HG02970 (cell line): ENCODE measurements at regions not wholly inside any gene's neighbourhood (a gene's known extent, or its start where the extent isn't known, plus 50 kb on each side); places are given as distances from the start of the nearest gene placed in this dataset.
"Not testable (repeated sequence)": the region's sequence is repeated elsewhere in the genome, so short reads cannot be mapped to it uniquely, and the experiment has no call there.

Experiments used
- ATAC-seq: cut with Tn5 transposase; IDR thresholded peaks from one replicate; pipeline ENCODE4 v1.9.1; 2021; ENCODE audit warnings: mild to moderate bottlenecking, moderate library complexity, moderate number of reproducible peaks; ENCODE audit not compliant: unreplicated experiment, low FRiP score

DNA sequence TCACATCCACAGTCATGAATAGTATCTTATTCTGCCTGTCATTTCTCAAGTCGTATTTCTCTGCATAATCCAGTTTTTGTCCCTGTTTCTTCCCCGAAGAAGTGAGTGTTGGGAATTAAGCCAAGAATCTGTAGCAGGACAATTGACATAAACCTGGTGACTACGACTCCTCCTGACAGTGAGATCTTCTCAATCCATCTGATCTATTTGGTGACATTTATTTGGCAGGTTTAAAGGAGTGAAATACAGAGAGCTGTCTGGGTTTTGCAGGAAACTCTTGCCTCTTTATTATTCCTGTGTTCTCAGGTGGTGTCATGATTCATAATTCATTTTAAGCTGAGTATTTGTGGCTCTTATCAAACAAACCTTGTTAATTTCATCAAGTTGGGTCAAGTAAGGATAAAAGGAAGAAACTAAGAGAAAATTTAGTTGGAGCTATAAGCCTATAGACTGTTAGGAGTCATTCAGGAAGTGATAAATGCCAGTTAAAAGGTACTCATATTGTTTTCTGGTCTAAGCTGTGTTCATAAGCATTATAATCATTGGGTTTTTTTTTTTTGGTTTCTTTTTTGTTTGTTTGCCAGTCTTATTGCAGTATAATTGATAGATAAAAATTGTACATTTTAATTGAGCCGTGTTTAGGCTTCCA lies 95.9 kb upstream of the PCSK1 start:
- no peak for ATAC-seq

DNA sequence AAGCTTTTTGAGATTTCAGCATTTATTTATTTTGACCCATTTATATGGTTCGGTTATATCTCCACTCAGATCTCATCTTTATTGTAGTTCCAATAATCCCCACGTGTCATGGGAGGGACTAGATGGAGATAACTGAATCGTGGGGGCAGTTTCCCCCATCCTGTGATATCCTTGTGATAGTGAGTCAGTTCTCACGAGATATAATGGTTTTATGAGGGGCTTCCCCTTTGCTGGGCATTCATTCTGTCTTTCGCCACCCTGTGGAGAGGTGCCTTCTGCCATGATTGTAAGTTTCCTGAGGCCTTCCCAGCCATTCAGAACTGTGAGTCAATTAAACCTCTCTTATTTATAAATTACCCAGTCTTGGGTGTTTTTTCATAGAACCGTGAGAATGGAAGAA lies 96.5 kb upstream of the PCSK1 start:
- ATAC-seq, result no peak

DNA sequence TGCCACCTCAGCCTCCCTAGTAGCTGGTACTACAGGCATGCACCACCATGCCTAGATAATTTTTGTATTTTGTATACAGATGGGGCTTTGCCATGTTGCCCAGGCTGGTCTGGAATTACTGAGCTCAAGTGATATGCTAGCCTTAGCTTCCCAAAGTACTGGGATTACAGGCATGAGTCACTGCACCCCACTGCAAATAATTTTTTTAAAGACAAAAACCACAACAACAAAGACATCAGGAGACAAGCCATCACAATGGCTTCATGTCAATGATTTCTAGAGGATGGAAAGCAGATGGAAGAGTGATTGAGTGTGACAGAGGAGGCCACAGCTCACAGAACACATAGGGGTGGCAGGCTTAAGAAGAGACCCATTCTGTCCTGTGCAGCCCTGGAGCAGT lies 97.9 kb upstream of the PCSK1 start:
- no peak for ATAC-seq

DNA sequence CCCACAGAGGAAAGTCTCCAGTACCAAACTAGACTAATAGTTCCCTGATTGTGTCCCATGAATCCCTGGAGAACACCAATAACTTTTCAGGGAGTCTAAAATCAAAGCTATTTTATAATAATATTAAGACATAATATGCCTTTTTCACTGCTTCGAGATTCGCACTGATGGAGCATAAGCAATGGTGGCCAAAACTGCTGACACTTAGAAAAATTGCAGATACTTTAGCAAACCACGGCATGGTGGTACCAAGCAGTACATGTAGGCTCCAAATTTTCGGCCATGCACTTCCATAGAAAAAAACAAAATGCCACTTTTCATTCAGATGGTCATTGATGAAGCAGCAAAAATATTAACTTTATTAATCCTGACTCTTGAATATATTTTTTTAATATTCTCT lies 100.3 kb upstream of the PCSK1 start:
- ATAC-seq, result no peak

DNA sequence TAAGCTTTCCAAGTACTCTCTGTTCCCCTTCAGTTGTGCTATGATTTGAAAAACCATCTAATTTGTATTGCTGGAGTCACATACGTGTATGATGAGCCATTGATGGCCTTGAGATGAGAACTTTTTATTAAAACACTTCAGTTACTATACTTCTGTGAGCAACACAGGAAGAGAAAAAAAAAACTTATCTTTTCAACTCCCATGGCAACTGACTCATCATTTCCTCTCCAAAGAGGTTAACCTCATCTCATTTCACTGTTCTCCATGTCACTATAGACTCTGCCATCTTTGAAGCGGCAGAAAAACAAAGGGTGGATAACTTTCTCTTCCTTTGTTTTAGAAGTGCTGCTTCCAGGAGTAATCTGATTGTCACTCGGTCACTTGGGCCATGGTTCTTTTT lies 104.3 kb upstream of the PCSK1 start:
- ATAC-seq, result no peak

DNA sequence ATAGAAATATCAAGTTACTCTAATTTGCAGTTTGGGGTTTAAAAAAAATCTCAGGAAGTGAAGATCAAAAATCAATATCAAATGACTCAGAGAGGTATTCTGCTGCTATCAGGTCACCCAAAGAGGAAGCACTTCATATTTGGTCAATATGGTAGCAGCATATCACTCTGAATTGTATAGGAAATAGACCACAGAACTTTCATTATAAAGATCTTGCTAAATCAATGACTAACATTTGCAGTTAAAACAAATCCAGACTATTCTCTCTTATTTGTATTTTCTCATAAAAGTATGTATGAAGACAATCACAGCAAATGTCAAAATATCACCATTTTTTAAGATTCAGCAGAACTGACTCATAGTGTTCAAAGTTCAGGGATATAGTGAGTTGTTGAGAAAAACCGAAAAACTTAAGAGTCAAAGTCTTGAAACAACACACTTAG lies 105.8 kb upstream of the PCSK1 start:
- ATAC-seq, result no peak

DNA sequence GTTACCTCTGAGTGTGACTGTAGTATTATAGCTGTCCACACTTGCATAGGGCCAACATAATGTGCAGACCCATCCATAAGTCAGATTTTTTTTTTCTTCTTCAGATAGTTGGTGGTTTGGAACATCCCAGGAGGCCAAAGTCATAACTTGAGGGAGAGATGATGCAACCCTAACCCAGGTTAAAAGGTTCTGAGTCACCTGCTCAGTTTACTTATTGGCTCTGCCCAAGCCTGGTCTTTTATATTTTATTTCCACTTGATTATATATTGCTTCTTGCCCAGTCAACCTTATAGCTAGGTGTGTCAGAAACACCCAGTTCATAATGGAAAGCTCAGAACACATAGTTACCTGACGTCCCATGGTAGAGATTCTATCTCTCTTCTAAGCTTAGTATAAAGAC lies 113.1 kb upstream of the PCSK1 start:
- no peak for ATAC-seq

DNA sequence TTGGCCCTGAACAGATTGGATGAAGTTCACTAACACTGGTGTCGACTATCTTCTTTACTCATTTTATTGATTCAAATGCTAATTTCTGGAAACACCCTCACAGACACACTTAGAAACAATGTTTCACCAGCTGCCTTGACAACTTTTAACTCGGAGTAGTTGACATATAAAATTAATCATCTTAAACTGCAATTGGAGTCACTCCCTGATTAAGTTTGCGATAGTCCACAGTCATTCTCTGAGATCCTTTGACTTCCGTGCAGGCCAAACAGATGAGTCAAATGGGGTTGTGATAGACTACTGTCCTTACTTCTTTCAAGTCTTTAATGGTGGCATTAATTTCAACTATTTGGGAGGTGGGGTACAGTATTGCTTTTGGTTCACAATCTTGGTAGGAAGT lies 114.4 kb upstream of the PCSK1 start:
- no peak for ATAC-seq

DNA sequence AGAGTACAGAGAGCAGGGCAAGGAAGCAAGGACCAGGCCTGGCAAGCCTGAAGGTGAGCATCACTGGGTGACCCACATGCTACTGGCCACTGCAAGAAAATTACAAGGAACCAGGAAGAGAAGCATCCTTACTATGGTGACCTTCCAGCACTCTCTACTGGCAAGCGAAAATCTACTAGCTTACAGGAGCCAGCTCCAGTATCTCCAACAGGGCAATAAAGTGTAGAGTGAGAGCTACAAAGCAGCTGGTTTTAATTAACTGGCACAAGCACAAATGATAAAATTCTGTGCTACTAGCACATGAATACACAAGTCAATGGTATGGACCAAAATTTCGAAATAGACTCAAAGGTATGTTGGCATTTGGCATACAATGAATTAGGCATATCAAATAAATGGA lies 113.3 kb upstream of the CAST start:
- ATAC-seq, result no peak

DNA sequence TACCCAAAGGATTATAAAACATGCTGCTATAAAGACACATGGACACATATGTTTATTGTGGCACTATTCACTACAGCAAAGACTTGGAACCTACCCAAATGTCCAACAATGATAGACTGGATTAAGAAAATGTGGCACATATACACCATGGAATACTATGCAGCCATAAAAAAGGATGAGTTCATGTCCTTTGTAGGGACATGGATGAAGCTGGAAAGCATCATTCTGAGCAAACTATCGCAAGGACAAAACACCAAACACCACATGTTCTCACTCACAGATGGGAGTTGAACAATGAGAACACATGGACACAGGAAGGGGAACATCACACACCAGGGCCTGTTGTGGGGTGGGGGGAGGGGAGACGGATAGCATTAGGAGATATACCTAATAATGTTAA lies 101.3 kb upstream of the CAST start:
- not testable (repeated sequence) for ATAC-seq

DNA sequence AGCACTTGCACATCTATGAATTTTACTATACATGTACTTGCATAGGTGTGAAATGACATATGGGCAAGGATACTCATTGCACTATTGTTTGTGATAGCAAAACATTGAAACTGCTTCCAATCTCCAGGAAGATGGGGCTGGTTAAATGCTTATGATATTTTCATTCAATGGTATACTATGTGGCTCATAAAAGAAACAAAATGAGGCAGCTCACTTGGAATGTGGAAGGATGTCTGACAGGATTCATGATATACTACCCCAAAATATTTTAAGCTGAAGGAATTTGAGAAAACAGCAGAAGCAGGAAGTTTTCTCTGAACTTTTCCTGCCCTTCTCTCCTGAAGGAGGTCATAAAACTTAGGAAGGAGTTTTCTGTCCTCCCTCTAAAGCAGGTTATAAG lies 99.6 kb upstream of the CAST start:
- no peak for ATAC-seq

DNA sequence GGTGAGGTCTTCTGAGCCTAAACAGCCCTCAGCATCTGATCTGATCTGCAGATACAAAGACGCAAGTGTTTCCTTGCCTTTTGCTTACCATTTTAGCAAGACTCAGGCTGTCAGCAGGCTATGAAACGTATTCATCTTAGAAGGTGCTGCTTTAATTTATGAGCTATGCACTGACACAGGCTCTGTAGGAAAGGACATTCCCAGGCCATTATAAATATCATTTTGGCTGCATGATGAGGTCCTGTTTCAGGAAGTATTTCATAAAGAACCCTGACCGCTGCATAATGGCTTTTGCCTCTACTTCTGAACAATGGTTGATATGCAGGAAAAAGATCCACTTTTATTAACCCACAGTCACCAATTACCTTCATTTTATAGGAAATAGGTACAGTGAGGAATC lies 98.4 kb upstream of the CAST start:
- ATAC-seq, result no peak

DNA sequence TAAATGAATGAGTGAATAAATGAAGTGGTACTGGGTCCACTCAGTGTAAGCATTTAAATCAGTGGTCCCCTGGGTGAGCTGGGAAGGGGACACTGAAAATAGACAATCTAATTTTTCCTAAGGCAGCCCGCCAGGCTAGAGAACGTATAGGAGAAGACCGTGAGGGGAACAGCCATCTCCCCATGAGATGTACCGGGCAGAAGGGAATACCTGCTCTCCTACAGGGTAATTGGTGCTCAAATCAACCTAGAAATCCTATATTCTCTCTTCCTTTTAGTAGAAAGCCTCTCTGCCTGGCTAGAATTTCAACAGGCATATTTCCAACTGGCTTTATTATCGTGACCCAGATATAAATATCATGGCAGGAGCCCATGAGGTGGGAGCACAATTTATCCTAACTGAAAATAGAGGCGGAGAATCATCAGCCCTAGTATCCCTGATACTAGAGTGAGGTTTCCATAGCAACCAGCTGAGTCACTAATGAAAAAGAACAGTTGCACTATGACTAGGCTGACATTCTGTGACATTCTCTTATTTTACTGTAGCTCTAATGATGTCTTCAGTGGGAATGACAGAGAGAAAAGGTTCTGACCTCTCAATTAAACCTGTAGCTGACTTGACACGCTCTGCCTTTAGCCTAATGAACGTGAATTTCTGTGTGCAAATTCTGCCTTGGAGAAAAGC lies 96.5 kb upstream of the CAST start:
- ATAC-seq, result no peak

DNA sequence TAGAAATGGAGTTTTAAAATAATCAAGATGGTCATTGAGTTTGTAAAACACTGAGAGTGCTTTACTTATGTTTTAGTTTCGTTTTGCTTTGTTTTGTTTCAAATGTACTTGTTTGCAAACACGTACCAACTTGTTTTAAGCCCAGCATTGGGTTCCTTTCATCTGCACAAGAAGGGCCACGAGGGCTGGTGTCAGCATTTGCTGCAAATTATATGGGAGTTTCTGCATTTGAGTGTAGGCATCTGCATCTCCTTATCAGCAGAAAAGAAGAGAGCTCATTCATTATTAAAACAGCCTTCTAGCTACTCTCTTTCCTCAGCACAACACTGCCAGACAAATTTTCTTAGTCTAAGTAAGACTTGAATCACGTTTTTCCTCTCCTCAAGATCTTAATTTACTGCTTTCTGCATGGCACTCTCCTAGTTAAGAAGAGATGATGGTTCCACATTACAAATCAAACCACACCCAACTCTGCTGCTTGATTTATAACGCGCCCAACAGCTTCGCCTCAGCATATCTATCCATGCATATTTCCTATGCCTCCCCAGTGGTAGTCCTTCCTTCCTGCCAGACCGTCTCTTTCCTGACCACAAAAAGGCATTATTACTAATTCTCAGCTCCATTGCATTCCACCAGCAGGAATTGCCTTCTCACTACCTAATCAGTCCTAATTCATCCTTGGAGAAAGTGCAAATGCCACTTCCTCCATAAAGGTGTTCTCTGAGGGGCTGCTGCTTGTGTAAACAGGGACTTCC lies 95.2 kb upstream of the CAST start:
- no peak for ATAC-seq

DNA sequence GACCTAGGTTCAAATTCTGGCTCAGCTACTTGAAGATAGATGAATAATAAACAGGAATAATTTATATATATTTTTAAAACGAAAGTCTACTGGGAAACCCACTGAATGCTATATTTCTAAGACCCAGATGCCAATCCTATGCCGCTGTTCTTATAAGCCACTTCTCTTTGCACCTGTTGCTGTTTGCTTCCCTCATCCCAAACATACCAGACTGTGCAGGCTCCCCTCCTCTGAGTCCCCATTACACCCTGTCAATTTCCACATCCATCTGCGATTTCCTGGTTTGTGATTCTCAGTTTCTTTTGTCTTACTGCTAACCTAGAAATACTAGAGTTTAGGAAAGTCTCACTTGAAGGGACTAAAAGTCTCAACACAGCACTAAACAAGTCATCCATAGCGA lies 92.8 kb upstream of the CAST start:
- ATAC-seq, result no peak

DNA sequence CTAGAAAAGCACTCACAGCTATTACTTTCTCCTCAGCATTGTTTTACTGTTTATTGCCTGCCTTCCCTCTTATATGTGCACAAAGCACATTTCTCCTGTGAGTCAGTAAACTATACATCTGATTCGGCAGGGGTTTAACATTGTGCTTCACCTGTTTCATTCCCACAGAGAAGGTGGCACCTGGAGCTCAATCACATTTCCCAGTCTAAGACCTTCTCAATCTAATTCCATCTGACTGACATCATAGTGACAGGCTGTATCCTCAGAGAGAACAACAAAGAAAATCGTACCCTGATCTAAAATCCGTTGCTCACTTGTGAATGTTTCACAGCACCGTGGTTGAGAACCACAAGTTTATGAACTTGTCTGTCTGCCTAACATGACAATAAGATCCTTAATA lies 92.4 kb upstream of the CAST start:
- ATAC-seq, result no peak

DNA sequence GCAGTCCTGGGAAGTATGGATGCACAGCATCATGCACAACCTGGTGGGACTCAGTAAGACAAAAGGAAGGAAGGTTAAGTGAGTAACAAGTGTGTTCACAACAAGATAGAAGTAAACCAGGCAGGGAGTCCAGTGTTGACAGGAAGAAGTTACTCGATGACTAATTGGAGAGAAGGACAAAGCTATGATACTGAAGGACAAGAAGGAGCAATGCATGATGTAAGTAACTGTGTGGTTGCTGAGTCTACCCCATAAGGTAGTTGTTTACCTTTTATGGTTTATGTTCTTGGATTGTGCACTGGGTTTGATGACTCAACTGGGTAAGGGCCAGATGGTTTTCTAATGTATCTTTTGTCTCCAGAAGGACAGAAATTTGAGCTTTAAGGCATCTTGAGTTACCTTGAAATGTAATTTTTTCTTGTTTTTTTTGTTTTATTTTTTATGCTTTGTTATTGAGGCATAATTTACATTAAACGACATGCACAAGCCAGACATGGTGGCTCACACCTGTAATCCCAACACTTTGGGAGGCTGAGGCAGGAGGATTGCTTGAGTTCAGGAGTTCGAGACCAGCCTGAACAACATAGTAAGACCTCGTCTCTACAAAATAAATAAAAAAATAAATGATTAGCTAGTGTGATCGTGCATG lies 89.2 kb upstream of the CAST start:
- ATAC-seq, result no peak

DNA sequence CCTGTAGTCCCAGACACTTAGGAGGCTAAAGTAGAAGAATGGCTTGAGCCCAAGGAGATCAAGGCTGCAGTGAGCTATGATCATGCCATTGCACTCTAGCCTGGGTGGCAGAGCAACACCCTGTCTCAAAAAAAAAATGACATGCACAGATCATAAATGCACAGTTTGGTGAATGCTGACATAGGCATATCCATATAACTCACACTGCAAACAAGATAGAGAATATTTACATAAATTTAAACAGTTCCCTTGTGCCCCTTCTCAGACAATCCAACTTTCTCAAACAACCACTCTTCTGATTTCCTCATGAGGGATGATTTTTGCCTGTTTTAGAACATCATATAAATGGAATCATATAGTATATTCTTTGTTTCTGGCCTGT lies 88.7 kb upstream of the CAST start:
- no peak for ATAC-seq

DNA sequence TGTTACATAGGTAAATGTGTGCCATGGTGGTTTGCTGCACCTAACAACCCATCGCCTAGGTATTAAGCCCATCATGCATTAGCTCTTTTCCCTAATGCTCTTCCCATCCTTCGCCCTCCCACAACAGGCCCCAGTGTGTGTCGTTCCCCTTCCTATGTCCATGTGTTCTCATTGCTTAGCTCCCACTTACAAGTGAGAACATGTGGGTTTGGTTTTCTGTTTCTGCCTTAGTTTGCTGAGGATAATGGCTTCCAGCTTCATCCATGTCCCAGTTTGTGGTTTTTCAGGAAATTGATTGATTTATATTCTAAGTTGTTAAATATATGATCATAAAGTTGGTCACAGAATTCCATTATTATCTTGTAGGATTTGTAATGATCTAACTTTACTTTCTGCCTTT lies 85.3 kb upstream of the CAST start:
- ATAC-seq, result no peak

DNA sequence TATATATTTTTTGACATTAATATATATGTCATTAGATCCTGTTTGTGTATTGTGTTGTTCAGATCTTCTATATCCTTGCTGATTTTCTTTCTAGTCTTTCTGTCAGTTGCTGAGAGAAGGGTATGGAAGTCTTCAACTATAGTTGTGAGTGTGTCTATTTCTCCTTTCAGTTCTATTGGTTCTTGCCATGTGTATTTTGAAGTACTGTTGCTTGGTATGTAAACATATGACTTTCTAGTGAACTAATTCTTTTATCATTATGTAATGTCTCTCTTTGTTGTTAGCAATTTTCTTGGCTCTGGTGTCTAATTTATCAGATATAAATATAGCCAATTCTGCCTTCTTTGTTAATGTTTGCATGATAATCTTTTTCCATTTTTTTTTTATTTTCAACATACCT lies 84.3 kb upstream of the CAST start:
- no peak for ATAC-seq

DNA sequence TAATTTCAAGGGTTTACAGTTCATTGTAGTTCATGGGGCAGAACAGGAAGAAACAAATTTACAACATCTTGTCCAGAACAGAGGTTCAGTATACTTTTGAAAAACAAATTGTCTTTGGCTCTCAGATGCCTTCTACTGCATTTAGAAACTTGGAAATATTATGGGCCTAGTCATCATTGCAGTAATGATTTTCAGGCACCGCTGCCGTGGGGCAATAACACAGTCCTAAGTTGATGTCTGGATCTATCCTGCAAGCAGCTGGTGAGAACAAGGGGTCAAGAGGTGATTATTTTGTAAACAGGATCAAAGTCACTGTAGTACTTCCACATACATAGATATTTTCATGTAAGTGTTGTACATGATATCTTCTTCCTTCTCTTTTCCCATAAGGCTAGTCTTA lies 82.5 kb upstream of the CAST start:
- ATAC-seq, result no peak
